Trophoblast cell (in vitro differentiated cells and primary cell): ENCODE measurements at regions not wholly inside any gene's neighbourhood (a gene's known extent, or its start where the extent isn't known, plus 50 kb on each side); places are given as distances from the start of the nearest gene placed in this dataset.

Experiments used
- DNase-seq, 2 donors: peaks; one replicate each; pipeline ENCODE4 v3.0.0-alpha.2; 2016
- H2AFZ ChIP-seq: 2 replicates; pipeline ENCODE4 v1.6.1; 2013; ENCODE audit warnings: low read length, moderate library complexity, mild to moderate bottlenecking; ENCODE audit not compliant: insufficient read depth, poor library complexity
- H2AK5ac ChIP-seq: 2 replicates; pipeline ENCODE4 v1.6.1; 2013; ENCODE audit warnings: mild to moderate bottlenecking, low read length
- H2BK120ac ChIP-seq: 2 replicates; pipeline ENCODE4 v1.6.1; 2013; ENCODE audit warnings: low read length, mild to moderate bottlenecking, moderate library complexity; ENCODE audit not compliant: insufficient read depth, poor library complexity
- H2BK12ac ChIP-seq: 2 replicates; pipeline ENCODE4 v1.6.1; 2013; ENCODE audit warnings: mild to moderate bottlenecking, low read length, moderate library complexity
- H2BK5ac ChIP-seq: 2 replicates; pipeline ENCODE4 v1.6.1; 2013; ENCODE audit warnings: low read length, low read depth, moderate library complexity, mild to moderate bottlenecking; ENCODE audit not compliant: poor library complexity
- H3K14ac ChIP-seq: 2 replicates; pipeline ENCODE4 v1.6.1; 2013; ENCODE audit warnings: mild to moderate bottlenecking, low read length
- H3K18ac ChIP-seq: 2 replicates; pipeline ENCODE4 v1.6.1; 2013; ENCODE audit warnings: mild to moderate bottlenecking, low read length
- H3K23ac ChIP-seq: 2 replicates; pipeline ENCODE4 v1.6.1; 2013; ENCODE audit warnings: low read length
- H3K27ac ChIP-seq: 2 replicates; pipeline ENCODE4 v1.5.1; 2013; ENCODE audit warnings: low read depth, mild to moderate bottlenecking, inconsistent platforms, low read length, moderate library complexity
- H3K27me3 ChIP-seq: 2 replicates; pipeline ENCODE4 v1.6.1; 2013; ENCODE audit warnings: inconsistent platforms, mild to moderate bottlenecking, low read length, moderate library complexity; ENCODE audit not compliant: insufficient read depth
- H3K36me3 ChIP-seq, 2 experiments: 1 replicate in 1 of 2; 2 replicates in 1 of 2; pipeline ENCODE4 v1.6.1; 2013; ENCODE audit warnings: low read length in 2 of 2, mild to moderate bottlenecking in 2 of 2, moderate library complexity in 1 of 2; ENCODE audit not compliant: insufficient read depth in 2 of 2, control insufficient read depth in 1 of 2
- H3K4ac ChIP-seq: 2 replicates; pipeline ENCODE4 v1.6.1; 2013; ENCODE audit warnings: low read depth, mild to moderate bottlenecking, low read length, moderate library complexity
- H3K4me1 ChIP-seq, 2 experiments: 1 replicate in 1 of 2; 2 replicates in 1 of 2; pipeline ENCODE4 v1.6.1; 2013; ENCODE audit warnings: low read length in 2 of 2, mild to moderate bottlenecking in 2 of 2, moderate library complexity in 1 of 2; ENCODE audit not compliant: insufficient read depth in 2 of 2, control insufficient read depth in 1 of 2
- H3K4me2 ChIP-seq: 2 replicates; pipeline ENCODE4 v1.6.1; 2013; ENCODE audit warnings: inconsistent platforms, mild to moderate bottlenecking, low read length, moderate library complexity
- H3K4me3 ChIP-seq: 2 replicates; pipeline ENCODE4 v1.5.1; 2013; ENCODE audit warnings: mild to moderate bottlenecking, low read depth, low read length, inconsistent platforms
- H3K79me1 ChIP-seq: one replicate; pipeline ENCODE4 v1.6.1; 2013; ENCODE audit warnings: low read length
- H3K79me2 ChIP-seq: 2 replicates; pipeline ENCODE4 v1.6.1; 2013; ENCODE audit warnings: low read length, mild to moderate bottlenecking; ENCODE audit not compliant: control insufficient read depth, insufficient read depth, poor library complexity
- H3K9ac ChIP-seq: 2 replicates; pipeline ENCODE4 v1.6.1; 2013; ENCODE audit warnings: mild to moderate bottlenecking, low read length
- H3K9me3 ChIP-seq: 2 replicates; pipeline ENCODE4 v1.6.1; 2013; ENCODE audit warnings: low read depth, mild to moderate bottlenecking, control low read depth, inconsistent platforms, low read length; ENCODE audit not compliant: insufficient read depth
- H4K12ac ChIP-seq: 2 replicates; pipeline ENCODE4 v1.6.1; 2013; ENCODE audit warnings: low read depth, mild to moderate bottlenecking, low read length, moderate library complexity
- H4K8ac ChIP-seq: 2 replicates; pipeline ENCODE4 v1.6.1; 2013; ENCODE audit warnings: low read depth, mild to moderate bottlenecking, low read length, moderate library complexity
- H4K91ac ChIP-seq: one replicate; pipeline ENCODE4 v1.6.1; 2013; ENCODE audit warnings: low read depth, mild to moderate bottlenecking, low read length, moderate library complexity
- WGBS: extraction: QIAGEN DNeasy Blood & Tissue Kit; methylation state at CpG from one replicate; pipeline ENCODE4 v1.1.7; 2013; ENCODE audit warnings: missing lambda C conversion rate; ENCODE audit not compliant: insufficient read length, insufficient coverage; ENCODE audit errors: extremely low coverage; 5-methylcytosine and 5-hydroxymethylcytosine counted together

- Histone ChIP-seq H4K91ac (no peak overlapping the region), H3K79me2 (no peaks in the 10 kb centered on the region), H3K23ac (no peak overlapping the region), H3K27ac (no peak overlapping the region), H3K4me3 (no peak overlapping the region), H3K79me1 (no peaks in the 10 kb centered on the region), H3K9me3 (peaks cover 5% of the 10 kb centered on the region), H3K14ac (no peak overlapping the region), H3K18ac (no peak overlapping the region), H3K9ac (no peak overlapping the region), H2BK5ac (no peak overlapping the region), H3K4me1 (no peaks in the 10 kb centered on the region), H2AK5ac (no peak overlapping the region), H2BK120ac (no peak overlapping the region), H3K4me2 (no peak overlapping the region), H3K36me3 (no peaks in the 10 kb centered on the region), H3K27me3 (no peaks in the 10 kb centered on the region), H3K4ac (no peak overlapping the region), H2BK12ac (no peak overlapping the region), H2AFZ (no peak overlapping the region), H4K12ac (no peak overlapping the region), H4K8ac (no peak overlapping the region)
- no peak for DNase-seq
- WGBS, result no CpG with 5 or more reads among the region's 10 CpGs
Observed at GRCh38 chr21:41605934-41606285, 98.0 kb upstream of the TMPRSS2 start.

- peaks cover 5% of the 10 kb centered on the region for H3K9me3 ChIP-seq
- H4K12ac ChIP-seq, result no peak overlapping the region
- no CpG with 5 or more reads among the region's 20 CpGs for WGBS
- no peak overlapping the region for H2AK5ac ChIP-seq
- no peak overlapping the region for H4K8ac ChIP-seq
- no peaks in the 10 kb centered on the region for H3K36me3 ChIP-seq
- H2BK120ac ChIP-seq, result no peak overlapping the region
- H2BK12ac ChIP-seq, result no peak overlapping the region
- H3K4me3 ChIP-seq, result no peak overlapping the region
- no peak for DNase-seq
- no peak overlapping the region for H2BK5ac ChIP-seq
- H2AFZ ChIP-seq, result no peak overlapping the region
- no peak overlapping the region for H3K4ac ChIP-seq
- H3K79me1 ChIP-seq, result no peaks in the 10 kb centered on the region
- no peaks in the 10 kb centered on the region for H3K79me2 ChIP-seq
- H3K18ac ChIP-seq, result no peak overlapping the region
- H3K4me1 ChIP-seq, result no peaks in the 10 kb centered on the region
- no peak overlapping the region for H4K91ac ChIP-seq
- H3K27ac ChIP-seq, result no peak overlapping the region
- no peaks in the 10 kb centered on the region for H3K27me3 ChIP-seq
- H3K9ac ChIP-seq, result no peak overlapping the region
- no peak overlapping the region for H3K14ac ChIP-seq
- no peak overlapping the region for H3K23ac ChIP-seq
- H3K4me2 ChIP-seq, result no peak overlapping the region
Observed at GRCh38 chr21:41605178-41605933, 97.4 kb upstream of the TMPRSS2 start.

GRCh38 chr21:41604583-41605041 is 96.7 kb upstream of the TMPRSS2 start:
- H3K79me1 ChIP-seq, result no peaks in the 10 kb centered on the region
- no peaks in the 10 kb centered on the region for H3K79me2 ChIP-seq
- no peak overlapping the region for H3K4me3 ChIP-seq
- H2AFZ ChIP-seq, result no peak overlapping the region
- no peak overlapping the region for H4K91ac ChIP-seq
- H3K23ac ChIP-seq, result no peak overlapping the region
- H3K36me3 ChIP-seq, result no peaks in the 10 kb centered on the region
- no peak for DNase-seq
- no peak overlapping the region for H2BK120ac ChIP-seq
- H2BK5ac ChIP-seq, result no peak overlapping the region
- H3K4ac ChIP-seq, result no peak overlapping the region
- no CpG with 5 or more reads among the region's 12 CpGs for WGBS
- no peak overlapping the region for H2BK12ac ChIP-seq
- H3K27ac ChIP-seq, result no peak overlapping the region
- no peak overlapping the region for H4K8ac ChIP-seq
- no peak overlapping the region for H3K9ac ChIP-seq
- no peaks in the 10 kb centered on the region for H3K4me1 ChIP-seq
- H3K4me2 ChIP-seq, result no peak overlapping the region
- no peak overlapping the region for H2AK5ac ChIP-seq
- H3K27me3 ChIP-seq, result no peaks in the 10 kb centered on the region
- no peak overlapping the region for H3K18ac ChIP-seq
- no peak overlapping the region for H3K14ac ChIP-seq
- peaks cover 2% of the 10 kb centered on the region for H3K9me3 ChIP-seq
- H4K12ac ChIP-seq, result no peak overlapping the region

- no peak overlapping the region for H4K12ac ChIP-seq
- no peak overlapping the region for H2BK120ac ChIP-seq
- H3K23ac ChIP-seq, result no peak overlapping the region
- H2BK12ac ChIP-seq, result no peak overlapping the region
- no CpG with 5 or more reads among the region's 8 CpGs for WGBS
- peaks cover 5% of the 10 kb centered on the region for H3K9me3 ChIP-seq
- no peak overlapping the region for H3K4me2 ChIP-seq
- no peak overlapping the region for H3K27ac ChIP-seq
- H3K18ac ChIP-seq, result no peak overlapping the region
- no peak overlapping the region for H3K4me3 ChIP-seq
- no peaks in the 10 kb centered on the region for H3K4me1 ChIP-seq
- no peak overlapping the region for H2BK5ac ChIP-seq
- no peak overlapping the region for H3K4ac ChIP-seq
- no peaks in the 10 kb centered on the region for H3K79me2 ChIP-seq
- DNase-seq, result no peak
- H2AK5ac ChIP-seq, result no peak overlapping the region
- no peak overlapping the region for H3K9ac ChIP-seq
- no peak overlapping the region for H3K14ac ChIP-seq
- H3K36me3 ChIP-seq, result no peaks in the 10 kb centered on the region
- no peak overlapping the region for H2AFZ ChIP-seq
- H4K91ac ChIP-seq, result no peak overlapping the region
- H4K8ac ChIP-seq, result no peak overlapping the region
- no peaks in the 10 kb centered on the region for H3K27me3 ChIP-seq
- H3K79me1 ChIP-seq, result no peaks in the 10 kb centered on the region
Observed at GRCh38 chr21:41603476-41603875, 95.5 kb upstream of the TMPRSS2 start.
